IPS-18c (cell line): ENCODE measurements at regions not wholly inside any gene's neighbourhood (a gene's known extent, or its start where the extent isn't known, plus 50 kb on each side); places are given as distances from the start of the nearest gene placed in this dataset.

Source experiments
- H3K4me3 ChIP-seq: 2 replicates; pipeline ENCODE4 v1.7.0; 2013; ENCODE audit warnings: low read depth, mild to moderate bottlenecking, low read length, moderate library complexity; ENCODE audit not compliant: insufficient read depth
- H3K9me3 ChIP-seq: one replicate; pipeline ENCODE4 v1.6.1; 2013; ENCODE audit warnings: mild to moderate bottlenecking, low read length, moderate library complexity; ENCODE audit not compliant: control insufficient read depth, insufficient read depth

DNA sequence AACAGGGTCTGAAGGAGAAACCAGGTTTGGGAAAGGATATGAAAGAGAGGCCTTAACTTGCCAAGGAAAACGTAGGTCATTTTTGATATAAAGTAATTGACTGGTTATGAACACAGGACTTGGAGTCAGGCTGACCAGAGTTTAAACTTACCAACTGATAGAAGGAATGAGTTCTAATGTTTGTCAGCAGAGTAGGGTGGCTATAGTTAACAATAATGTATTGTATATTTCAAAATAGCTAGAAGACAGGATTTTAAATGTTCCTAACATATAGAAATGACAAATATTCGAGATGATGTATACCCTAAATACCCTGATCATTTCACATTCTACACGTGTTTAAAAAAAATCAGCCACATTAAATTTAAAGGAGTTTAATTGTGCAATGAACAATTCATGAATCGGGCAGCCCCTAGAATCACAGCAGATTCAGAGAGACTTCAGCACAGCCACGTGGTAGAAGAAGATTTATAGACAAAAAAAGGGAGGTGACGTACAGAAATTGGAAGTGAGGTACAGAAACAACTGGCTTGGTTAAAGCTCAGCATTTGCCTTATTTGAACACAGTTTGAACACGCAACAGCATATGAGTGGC lies 52.5 kb upstream of the PLEKHG7 start:
- no peaks in the 10 kb centered on the region for H3K9me3 ChIP-seq
- H3K4me3 ChIP-seq = no peak overlapping the region

DNA sequence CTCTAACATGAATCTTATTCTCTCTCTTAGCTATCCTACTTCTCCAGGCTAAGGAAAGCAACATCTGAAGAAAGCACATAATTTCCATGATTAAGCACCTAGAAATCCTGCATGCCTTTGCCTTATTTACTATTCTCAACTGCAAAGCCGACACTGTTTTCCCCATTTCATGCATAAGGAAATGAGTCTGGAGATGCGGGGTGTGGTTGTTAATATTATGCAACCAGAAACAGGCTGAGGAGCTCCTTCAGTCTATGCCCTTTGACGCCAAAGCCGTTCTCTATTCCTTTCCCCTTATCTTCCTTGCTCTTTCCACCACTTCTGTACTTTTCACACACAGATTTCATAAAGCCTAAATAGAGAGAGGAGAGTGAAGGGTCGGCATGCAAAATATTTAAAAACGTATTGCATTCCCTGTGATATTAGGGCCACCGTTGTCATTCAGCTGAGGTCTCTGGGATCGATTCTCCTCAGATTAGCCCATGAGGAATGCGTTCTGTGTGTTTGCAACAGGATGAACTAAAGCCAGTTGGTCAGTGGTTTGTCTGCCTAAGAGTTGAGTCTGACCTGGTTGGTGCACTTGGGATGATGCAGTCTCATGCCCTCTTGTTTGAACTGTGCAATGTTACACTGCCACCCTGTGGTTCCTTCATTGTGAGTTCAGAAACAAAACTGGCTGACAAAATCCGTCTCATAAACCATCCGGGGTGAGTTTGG lies 53.1 kb upstream of the PLEKHG7 start:
- Histone ChIP-seq H3K9me3 (no peaks in the 10 kb centered on the region), H3K4me3 (no peak overlapping the region)

DNA sequence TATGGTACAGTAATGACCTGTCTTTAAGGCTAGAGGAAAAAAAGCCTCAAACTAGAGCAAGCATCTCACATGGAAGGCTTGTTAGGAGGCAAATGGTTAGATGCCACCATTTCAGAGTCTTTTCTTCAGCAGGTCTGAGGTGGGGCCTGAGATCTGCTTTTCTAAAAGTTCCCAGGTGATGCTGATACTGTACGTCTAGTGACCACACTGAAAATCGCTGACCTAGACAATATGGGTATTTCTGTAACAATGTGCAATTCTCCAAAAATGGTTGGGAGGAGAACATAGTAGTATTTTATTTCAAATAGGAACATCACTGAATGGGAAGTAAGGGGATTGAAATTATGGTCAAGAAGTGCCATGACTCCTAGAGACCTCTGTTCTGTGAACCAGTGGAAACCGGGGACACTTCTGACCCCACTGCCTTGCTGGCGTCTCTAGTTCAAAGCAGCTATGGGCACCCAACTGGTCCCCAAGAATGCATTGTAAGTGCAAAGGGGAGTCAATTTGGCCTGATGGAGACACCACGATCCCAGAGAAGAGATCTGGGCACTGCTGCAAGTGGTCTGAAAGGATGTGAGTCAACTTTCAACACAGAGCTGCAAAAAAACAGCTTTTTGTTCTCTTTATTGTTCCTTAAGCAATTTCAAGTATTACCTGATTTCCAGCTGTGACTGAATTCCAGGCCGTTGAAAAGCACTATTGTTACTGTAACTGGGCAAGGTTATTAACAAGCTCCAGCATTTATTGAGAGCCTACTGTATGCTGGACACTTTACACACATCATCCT lies 54.4 kb upstream of the PLEKHG7 start:
- Histone ChIP-seq H3K9me3 (no peaks in the 10 kb centered on the region), H3K4me3 (no peak overlapping the region)

DNA sequence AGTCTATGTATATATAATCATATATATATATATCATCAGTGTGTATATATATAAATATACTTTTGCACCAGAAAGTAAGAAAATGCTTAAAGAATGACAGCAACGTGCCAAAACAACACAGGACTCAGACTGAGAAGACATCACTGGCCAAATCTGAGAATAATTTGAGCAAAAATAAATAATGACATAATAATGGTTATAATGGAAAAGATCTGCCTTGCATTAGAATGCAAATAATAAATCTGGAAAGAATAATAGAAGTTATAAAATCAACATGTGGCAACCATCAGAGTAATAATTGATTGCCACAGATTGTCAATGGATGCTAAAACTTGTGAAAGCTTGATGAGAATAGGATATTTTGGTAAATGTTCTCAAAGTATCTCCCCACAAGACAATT lies 61.5 kb upstream of the PLEKHG7 start:
- H3K9me3 ChIP-seq = no peaks in the 10 kb centered on the region
- H3K4me3 ChIP-seq = no peak overlapping the region

DNA sequence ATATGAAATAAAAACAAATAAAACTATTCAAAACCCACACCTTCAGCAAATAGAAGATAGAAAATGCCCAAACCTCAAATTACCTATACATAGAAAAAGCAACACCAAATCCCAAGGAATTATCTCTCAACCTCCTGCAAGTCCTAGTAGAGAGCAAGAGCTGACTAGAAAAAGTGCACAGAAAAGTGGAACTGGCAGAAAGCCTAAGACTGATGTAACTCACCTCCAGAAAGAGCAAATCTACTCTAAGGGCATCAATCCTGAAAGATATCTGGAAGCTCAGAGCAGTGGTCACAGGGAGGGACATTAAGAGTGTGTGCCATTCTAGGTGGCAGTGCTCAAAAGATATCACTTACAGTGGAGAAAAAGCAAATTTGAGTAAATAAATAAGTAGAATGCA lies 62.1 kb upstream of the PLEKHG7 start:
- Histone ChIP-seq H3K4me3 (no peak overlapping the region), H3K9me3 (no peaks in the 10 kb centered on the region)

DNA sequence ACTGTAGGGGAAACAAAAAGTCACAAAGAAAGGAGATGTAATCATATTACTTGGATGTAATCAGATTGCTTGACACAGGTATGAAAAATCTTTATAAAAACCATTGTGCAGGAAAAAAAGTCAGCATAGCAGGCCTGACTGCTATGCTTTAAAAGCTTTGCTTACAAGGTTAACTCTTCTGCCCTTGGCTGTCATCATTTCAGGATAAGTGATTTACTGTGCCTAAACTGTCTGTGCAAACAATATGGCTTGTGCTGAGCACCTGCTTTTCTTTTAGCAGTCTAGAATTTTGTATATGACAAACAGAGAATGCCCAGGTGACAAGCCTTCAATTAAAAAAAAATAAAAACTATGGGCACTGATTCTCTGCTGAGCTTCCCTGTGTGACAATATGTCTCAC lies 63.8 kb upstream of the PLEKHG7 start:
- H3K9me3 ChIP-seq = no peaks in the 10 kb centered on the region
- no peak overlapping the region for H3K4me3 ChIP-seq

DNA sequence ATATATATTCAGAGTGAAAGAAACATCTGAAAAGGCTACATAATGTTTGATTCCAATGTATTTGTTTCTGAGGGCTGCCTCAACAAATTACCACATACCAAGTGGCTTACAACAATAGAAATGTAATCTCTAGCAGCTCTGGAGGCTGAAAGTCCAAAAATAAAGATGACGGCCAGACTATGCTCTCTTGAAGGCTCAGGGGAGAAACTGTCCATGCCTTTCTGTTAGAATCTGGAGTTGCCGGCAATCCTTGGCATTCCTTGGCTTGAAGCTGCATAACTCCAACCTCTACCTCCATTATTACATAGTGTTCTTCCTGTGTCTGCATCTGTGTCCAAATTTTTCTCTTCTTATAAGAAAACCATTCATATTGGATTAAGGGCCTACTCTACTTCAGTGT lies 68.1 kb upstream of the PLEKHG7 start:
- Histone ChIP-seq H3K4me3 (no peak overlapping the region), H3K9me3 (no peaks in the 10 kb centered on the region)

DNA sequence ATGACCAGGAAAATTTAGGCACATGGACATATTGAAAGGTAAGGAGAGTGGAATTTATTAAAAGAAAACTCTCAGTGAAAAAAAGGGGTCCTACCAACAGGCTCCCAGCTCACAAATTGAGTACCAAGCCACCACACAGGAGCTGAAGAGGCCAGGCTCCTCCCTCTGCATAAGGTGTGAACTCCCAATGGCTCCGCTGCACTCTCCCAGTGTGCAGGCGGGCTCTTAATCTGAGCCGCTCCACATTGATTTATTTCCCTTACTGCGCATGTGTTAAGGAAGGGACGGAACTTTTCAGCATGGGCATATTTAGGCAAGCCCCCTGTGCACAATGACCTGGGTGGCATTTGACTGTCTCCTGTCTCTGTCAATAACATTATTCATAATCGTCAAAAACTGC lies 68.6 kb upstream of the PLEKHG7 start:
- no peak overlapping the region for H3K4me3 ChIP-seq
- H3K9me3 ChIP-seq = no peaks in the 10 kb centered on the region

DNA sequence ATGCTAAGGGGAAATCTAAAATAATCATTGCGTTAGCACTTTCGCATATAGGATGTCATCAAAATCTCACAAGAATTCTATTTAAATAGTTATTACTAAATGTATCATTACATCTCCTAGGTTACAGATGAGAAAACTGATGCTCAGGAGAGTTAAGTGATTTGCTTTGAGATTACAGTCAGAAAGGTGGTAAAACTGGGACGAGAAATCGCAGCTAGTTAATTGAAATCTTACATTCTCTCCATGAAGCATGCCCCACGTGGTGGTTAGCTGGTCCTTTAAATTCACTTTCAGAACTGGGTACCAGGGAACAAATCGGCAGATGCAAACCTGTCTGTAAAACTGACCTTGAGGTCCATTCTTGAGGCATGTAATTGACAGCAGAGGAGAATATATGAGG lies 71.8 kb upstream of the PLEKHG7 start:
- no peaks in the 10 kb centered on the region for H3K9me3 ChIP-seq
- H3K4me3 ChIP-seq = no peak overlapping the region

DNA sequence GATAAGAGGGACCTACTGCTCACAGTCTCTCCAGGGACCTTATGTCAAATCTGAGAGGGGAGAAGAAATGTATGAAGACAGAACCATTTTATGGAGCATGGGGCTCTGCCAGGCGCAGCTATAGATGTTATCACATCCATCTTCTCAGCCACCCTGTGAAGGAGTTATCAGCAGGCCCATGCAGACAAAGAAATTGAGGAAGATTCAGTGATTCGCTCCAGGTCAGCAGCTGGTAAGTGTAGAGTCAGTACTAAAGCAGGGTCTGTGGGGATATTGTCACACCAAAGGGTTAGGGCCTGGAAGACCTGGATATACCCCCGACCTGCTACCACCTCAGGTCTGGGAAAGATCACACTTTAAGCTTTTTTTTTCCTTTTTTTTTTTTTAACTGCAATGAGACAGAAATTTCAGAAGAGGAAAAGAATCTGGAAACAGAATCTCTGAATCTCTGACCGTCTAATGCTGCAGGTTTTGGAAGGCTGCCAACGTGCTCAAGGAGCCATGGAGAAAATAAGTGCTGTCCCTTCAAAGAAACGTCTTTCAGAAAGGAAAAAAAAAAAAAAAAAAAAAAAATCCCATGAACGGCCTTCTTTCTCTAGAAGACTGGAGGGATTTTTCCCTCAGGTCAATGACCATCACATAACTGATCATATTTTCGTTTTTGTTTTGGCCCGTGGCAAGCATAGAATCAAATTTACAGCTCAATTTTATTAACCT lies 73.3 kb upstream of the PLEKHG7 start:
- H3K9me3 ChIP-seq = no peaks in the 10 kb centered on the region

DNA sequence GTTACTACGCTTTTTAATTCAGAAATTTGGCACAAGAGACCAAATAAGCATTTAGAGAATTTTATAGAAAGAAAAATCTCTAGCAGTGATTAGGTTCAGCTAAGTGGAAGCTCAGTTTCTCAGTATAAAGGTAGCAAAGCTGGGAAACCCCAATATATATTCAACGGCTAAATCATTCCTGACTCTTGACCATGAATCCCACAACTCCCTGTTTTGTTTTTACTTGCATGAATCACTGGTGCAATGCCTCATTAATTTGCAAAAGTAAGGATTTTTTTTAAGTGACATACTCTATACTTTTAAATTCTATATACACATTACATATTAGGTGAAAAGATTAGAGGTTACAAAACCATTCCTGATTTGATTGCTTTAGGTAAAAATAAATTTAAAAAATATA lies 74.3 kb upstream of the PLEKHG7 start:
- Histone ChIP-seq H3K9me3 (no peaks in the 10 kb centered on the region), H3K4me3 (no peak overlapping the region)

More for the DNA sequence above, 73.3 kb upstream of the PLEKHG7 start:
- H3K4me3 ChIP-seq = no peak overlapping the region

DNA sequence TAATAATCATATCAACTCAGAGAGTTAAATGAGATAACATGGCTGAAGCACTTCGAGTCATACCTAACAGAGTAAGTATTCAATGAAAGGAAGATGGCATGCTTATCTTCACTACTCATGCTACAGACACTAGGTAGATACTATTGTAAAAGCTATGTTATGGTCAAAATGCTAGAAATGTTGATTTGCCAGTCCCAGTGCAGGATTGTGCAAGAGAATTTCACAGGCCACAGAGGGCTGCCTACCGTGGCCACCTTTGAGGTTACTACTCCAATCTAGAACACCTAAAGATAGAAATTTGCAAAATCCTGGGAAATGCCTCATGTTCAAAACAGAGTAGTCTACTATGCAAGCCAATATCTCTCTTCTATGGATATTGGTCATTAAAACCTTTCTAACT lies 75.3 kb upstream of the PLEKHG7 start:
- H3K9me3 ChIP-seq = no peaks in the 10 kb centered on the region
- H3K4me3 ChIP-seq = no peak overlapping the region

DNA sequence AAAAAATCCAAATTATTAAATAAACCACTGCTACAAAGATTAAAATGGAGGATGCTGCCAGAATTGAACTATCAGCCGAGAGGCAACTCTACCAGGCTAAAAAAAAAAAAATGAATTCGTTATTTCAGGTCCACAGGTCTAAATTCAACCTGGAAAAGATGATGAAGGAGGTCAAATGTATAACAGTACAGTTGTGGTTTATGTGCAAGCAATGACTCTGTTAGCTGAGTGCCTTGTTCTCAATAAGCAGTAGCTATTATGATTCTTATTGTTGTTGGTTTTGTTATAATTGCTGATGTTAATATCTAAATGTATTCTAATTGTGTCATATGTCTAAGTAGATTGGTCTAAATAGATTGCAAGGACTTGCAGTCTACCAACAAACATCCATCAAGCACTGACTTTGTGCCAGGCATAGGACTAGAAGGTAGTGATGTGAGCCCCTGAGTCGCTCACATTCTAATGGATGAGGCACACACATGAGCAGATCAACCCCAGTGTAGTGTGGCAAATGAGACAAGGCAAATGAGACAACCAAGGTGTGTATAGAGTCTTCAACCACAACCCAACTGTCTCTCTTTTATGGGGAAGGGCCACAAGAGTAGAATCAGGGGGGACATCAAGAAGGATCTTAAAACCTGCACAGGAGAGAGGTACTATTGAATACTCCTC lies 77.0 kb upstream of the PLEKHG7 start:
- H3K4me3 ChIP-seq = no peak overlapping the region
- no peaks in the 10 kb centered on the region for H3K9me3 ChIP-seq

DNA sequence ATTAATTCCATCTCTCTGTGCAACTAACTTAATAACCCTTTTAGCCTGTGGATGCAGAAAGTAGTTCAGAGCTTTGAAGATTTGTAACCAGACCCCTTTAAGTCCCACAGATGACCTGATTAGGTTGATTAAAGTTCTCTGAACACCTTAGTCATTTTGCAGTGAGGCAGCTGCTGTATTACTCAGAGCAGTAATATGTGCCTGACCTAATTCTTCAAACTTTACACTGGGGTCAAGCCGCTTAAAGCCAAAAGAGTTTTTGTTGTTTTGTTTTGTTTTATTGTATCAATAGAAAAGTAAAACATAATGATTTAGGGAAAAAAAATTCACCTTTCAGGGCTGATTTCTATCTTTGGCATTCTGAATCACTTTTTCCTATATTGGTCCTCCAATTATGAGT lies 78.6 kb upstream of the PLEKHG7 start:
- no peaks in the 10 kb centered on the region for H3K9me3 ChIP-seq
- no peak overlapping the region for H3K4me3 ChIP-seq

DNA sequence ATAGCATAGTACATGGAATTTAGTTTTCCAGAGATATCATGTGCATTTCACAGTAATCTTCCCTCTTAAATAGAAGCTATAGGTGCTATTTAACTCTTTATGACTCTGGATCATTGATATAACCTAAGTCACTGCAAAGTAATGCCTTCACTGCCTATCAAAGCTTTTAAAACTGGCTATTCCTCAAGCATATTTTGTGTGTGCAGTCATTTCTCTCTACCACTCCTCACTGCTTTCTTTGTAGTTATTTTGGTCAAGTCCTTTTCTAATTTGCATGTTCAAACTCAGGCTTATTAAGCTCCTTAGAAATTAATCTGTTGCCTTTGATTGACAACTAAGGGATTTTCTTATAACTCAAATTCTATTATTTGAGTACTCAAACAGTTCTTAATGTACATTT lies 79.4 kb upstream of the PLEKHG7 start:
- Histone ChIP-seq H3K9me3 (no peaks in the 10 kb centered on the region), H3K4me3 (no peak overlapping the region)

DNA sequence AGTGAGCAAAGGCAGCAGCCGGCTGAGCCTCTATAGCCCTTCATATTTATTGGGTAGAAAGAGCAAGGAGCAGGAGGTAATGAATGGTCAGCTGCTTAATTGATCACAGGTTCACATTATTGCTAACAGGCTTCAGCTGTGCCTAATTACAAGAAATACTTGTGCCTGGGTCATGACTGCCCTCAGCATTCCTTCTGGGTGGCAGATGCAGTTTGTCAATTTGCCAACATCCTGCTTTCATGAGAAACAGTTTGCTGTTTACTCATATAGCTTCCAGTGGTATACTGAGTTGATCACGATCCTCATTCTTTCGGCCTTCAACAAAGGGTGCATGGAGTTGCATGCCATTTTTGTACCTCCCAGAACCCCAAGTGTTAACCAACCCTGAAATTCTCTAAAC lies 81.0 kb upstream of the PLEKHG7 start:
- Histone ChIP-seq H3K9me3 (no peaks in the 10 kb centered on the region), H3K4me3 (no peak overlapping the region)

DNA sequence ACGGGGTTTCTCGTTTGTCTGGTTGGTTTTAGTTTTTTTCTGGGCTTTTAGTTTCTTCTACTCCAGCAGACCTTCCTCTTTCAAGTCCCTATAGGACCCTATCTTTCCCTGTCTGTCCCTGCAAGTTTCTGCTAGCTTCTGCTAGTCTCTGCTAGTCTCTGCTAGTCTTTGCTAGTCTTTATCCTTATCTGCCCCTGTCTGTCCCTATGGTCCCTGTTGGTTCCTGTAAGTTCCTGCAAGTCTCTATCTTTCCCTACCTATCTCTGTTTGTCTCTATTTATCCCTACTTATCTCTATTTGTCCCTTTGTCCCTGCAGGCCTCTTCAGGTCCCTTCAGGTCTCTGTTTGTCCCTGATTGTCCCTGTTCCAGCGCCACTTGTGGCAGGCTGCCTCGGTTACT lies 81.5 kb upstream of the PLEKHG7 start:
- no peaks in the 10 kb centered on the region for H3K9me3 ChIP-seq
- H3K4me3 ChIP-seq = no peak overlapping the region
